ENCODE measurements at regions not wholly inside any gene's neighbourhood (a gene's known extent, or its start where the extent isn't known, plus 50 kb on each side); places are given as distances from the start of the nearest gene placed in this dataset.
"Not testable (repeated sequence)": the region's sequence is repeated elsewhere in the genome, so short reads cannot be mapped to it uniquely, and the experiment has no call there.

GRCh38 chr2:123453772-123454171, 571.3 kb upstream of the CNTNAP5 start:
- FAIRE-seq = no peak
- Histone ChIP-seq H3K36me3 (ENCODE audit: control insufficient read depth in 2 of 2, insufficient read depth in 2 of 2, low read length in 1 of 2) (no peaks in the 10 kb centered on the region), H4K20me1 (ENCODE audit: control insufficient read depth, insufficient read depth) (no peaks in the 10 kb centered on the region), H3K9ac (ENCODE audit: control insufficient read depth, insufficient read depth, low read length) (no peak overlapping the region), H3K9me3 (replicated peaks; ENCODE audit: control insufficient read depth, insufficient read depth, low read length) (no peaks in the 10 kb centered on the region), H3K79me2 (ENCODE audit: control insufficient read depth, insufficient read depth, low read length) (no peaks in the 10 kb centered on the region), H3K4me2 (ENCODE audit: control insufficient read depth, insufficient read depth) (no peak overlapping the region), H3K27me3 (replicated peaks in 1 of 2; ENCODE audit: control insufficient read depth in 2 of 2, insufficient read depth in 2 of 2, low read length in 1 of 2) (no peaks in the 10 kb centered on the region), H3K4me1 (ENCODE audit: control insufficient read depth, insufficient read depth, low read length) (no peaks in the 10 kb centered on the region), H3K4me3 (no peak overlapping the region), H3K27ac (ENCODE audit: control insufficient read depth, insufficient read depth) (no peak overlapping the region), H2AFZ (ENCODE audit: control insufficient read depth, low read depth, low read length) (no peak overlapping the region)
- intact Hi-C loops (cut with micrococcal nuclease; ENCODE audit: unreplicated experiment) = no loop called here
- WGBS (ENCODE audit: insufficient coverage, insufficient replicate concordance, low lambda C conversion rate, missing lambda C conversion rate) = 0% methylated on average over 3 of the region's 3 CpGs
- in situ Hi-C loops (cut with MboI) = no loop called here
- TF ChIP-seq RFX5 (IDR thresholded peaks at IDR 0.05; ENCODE audit: low read depth, low read length) (no peak), USF2 (IDR thresholded peaks at IDR 0.05; ENCODE audit: borderline replicate concordance, low read depth, low read length) (no peak), WRNIP1 (IDR thresholded peaks at IDR 0.05; ENCODE audit: borderline replicate concordance, low read depth, low read length) (no peak), PBX3 (IDR thresholded peaks at IDR 0.05; ENCODE audit: insufficient replicate concordance, low read depth, low read length) (no peak), JUNB (IDR thresholded peaks at IDR 0.05) (no peak)
- TF ChIP-seq, protein P1, sequence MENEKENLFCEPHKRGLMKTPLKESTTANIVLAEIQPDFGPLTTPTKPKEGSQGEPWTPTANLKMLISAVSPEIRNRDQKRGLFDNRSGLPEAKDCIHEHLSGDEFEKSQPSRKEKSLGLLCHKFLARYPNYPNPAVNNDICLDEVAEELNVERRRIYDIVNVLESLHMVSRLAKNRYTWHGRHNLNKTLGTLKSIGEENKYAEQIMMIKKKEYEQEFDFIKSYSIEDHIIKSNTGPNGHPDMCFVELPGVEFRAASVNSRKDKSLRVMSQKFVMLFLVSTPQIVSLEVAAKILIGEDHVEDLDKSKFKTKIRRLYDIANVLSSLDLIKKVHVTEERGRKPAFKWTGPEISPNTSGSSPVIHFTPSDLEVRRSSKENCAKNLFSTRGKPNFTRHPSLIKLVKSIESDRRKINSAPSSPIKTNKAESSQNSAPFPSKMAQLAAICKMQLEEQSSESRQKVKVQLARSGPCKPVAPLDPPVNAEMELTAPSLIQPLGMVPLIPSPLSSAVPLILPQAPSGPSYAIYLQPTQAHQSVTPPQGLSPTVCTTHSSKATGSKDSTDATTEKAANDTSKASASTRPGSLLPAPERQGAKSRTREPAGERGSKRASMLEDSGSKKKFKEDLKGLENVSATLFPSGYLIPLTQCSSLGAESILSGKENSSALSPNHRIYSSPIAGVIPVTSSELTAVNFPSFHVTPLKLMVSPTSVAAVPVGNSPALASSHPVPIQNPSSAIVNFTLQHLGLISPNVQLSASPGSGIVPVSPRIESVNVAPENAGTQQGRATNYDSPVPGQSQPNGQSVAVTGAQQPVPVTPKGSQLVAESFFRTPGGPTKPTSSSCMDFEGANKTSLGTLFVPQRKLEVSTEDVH (IDR thresholded peaks at IDR 0.05; ENCODE audit: low read depth, partially characterized antibody) = no peak
- no TSS peak for BruUV-seq (replicated peaks)
- CTCF ChIA-PET = no interaction called here
- RAD21 ChIA-PET (ENCODE audit: unreplicated experiment) = no interaction called here
- SMC1A ChIA-PET (ENCODE audit: uncharacterized antibody, unreplicated experiment) = no interaction called here
- DNase-seq (ENCODE audit: low read depth, low spot score) = no peak
- POLR2A ChIA-PET = no interaction called here
- ATAC-seq = no peak

DNA sequence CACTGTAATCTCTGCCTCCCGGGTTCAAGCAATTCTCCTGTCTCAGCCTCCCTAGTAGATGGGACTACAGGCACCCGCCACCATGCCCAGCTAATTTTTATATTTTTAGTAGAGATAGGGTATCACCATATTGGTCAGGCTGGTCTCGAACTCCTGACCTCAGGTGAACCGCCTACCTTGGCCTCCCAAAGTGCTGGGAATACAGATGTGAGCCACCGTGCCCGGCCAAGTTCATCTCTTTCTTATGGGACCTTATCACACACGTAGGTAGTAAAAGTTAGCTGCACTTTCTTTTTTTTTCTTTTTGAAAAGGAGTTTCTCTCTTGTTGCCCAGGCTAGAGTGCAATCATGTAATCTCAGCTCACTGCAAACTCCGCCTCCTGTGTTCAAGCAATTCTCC, 569.9 kb upstream of the CNTNAP5 start:
- H3K4me2 ChIP-seq (ENCODE audit: control insufficient read depth, insufficient read depth); in situ Hi-C loops (cut with MboI); intact Hi-C loops (cut with micrococcal nuclease; ENCODE audit: unreplicated experiment); DNase-seq (ENCODE audit: low read depth, low spot score); CTCF ChIA-PET; H3K4me1 ChIP-seq (ENCODE audit: control insufficient read depth, insufficient read depth, low read length); H2AFZ ChIP-seq (ENCODE audit: control insufficient read depth, low read depth, low read length); H3K36me3 ChIP-seq (ENCODE audit: control insufficient read depth in 2 of 2, insufficient read depth in 2 of 2, low read length in 1 of 2); H3K27me3 ChIP-seq (replicated peaks in 1 of 2; ENCODE audit: control insufficient read depth in 2 of 2, insufficient read depth in 2 of 2, low read length in 1 of 2); SMC1A ChIA-PET (ENCODE audit: uncharacterized antibody, unreplicated experiment); H3K9me3 ChIP-seq (replicated peaks; ENCODE audit: control insufficient read depth, insufficient read depth, low read length); H3K4me3 ChIP-seq; FAIRE-seq; H4K20me1 ChIP-seq (ENCODE audit: control insufficient read depth, insufficient read depth); H3K27ac ChIP-seq (ENCODE audit: control insufficient read depth, insufficient read depth); H3K79me2 ChIP-seq (ENCODE audit: control insufficient read depth, insufficient read depth, low read length); BruUV-seq (replicated peaks); H3K9ac ChIP-seq (ENCODE audit: control insufficient read depth, insufficient read depth, low read length); ATAC-seq: not testable (repeated sequence)
- 23% methylated on average over 7 of the region's 8 CpGs for WGBS (ENCODE audit: insufficient coverage, insufficient replicate concordance, low lambda C conversion rate, missing lambda C conversion rate)
- RAD21 ChIA-PET (ENCODE audit: unreplicated experiment) = interaction anchor here (0.9 kb wide), 1 partner anchor 476 kb away, joined by 3 read pairs; no protein-coding TSS in a partner anchor
- POLR2A ChIA-PET = interaction anchor here (0.6 to 0.7 kb wide), 2 partner anchors 818 to 1482 kb away, joined by 3 read pairs; no protein-coding TSS in a partner anchor
